ENCODE measurements at regions not wholly inside any gene's neighbourhood (a gene's known extent, or its start where the extent isn't known, plus 50 kb on each side); places are given as distances from the start of the nearest gene placed in this dataset.

DNA sequence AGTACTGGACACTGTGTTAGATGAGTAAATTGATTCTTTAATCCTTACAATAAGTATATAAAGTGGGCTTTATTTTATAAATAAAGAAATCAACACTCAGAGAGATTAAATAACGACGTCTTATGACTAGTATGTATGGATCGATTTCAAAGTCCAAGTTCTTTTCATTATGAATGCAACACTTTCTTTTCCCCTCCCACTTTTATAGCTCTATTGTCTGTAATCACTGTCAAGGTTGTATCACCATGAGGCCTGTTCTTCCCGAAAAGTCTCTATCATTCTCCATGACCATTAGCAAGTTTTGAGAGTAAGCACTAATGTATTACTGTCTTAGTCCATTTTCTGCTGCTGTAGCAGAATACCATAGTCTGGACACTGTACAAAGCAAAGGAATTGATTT, 228.4 kb downstream of the TLR4 start:
- TF ChIP-seq, protein P1, sequence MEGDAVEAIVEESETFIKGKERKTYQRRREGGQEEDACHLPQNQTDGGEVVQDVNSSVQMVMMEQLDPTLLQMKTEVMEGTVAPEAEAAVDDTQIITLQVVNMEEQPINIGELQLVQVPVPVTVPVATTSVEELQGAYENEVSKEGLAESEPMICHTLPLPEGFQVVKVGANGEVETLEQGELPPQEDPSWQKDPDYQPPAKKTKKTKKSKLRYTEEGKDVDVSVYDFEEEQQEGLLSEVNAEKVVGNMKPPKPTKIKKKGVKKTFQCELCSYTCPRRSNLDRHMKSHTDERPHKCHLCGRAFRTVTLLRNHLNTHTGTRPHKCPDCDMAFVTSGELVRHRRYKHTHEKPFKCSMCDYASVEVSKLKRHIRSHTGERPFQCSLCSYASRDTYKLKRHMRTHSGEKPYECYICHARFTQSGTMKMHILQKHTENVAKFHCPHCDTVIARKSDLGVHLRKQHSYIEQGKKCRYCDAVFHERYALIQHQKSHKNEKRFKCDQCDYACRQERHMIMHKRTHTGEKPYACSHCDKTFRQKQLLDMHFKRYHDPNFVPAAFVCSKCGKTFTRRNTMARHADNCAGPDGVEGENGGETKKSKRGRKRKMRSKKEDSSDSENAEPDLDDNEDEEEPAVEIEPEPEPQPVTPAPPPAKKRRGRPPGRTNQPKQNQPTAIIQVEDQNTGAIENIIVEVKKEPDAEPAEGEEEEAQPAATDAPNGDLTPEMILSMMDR (IDR thresholded peaks at IDR 0.05), result no peak
- TF ChIP-seq FOSL2 (IDR thresholded peaks at IDR 0.05) (no peak), FOSL2 (CRISPR knock-in tag; IDR thresholded peaks at IDR 0.05) (no peak), POLR2A (IDR thresholded peaks at IDR 0.05; ENCODE audit: low read length) (no peak), ZC3H11A (IDR thresholded peaks at IDR 0.05) (no peak), JUNB (IDR thresholded peaks at IDR 0.05) (no peak), RNF2 (IDR thresholded peaks at IDR 0.05; ENCODE audit: borderline replicate concordance, low read depth) (no peak), FOSB (CRISPR knock-in tag; IDR thresholded peaks at IDR 0.05) (no peak), FOXS1 (CRISPR knock-in tag; IDR thresholded peaks at IDR 0.05) (no peak), ZFP36 (IDR thresholded peaks at IDR 0.05; ENCODE audit: borderline replicate concordance, partially characterized antibody) (no peak), CHD2 (IDR thresholded peaks at IDR 0.05; ENCODE audit: low read length, partially characterized antibody) (no peak)

All from A549 (cell line).